ENCODE measurements at regions not wholly inside any gene's neighbourhood (a gene's known extent, or its start where the extent isn't known, plus 50 kb on each side); places are given as distances from the start of the nearest gene placed in this dataset.

DNA sequence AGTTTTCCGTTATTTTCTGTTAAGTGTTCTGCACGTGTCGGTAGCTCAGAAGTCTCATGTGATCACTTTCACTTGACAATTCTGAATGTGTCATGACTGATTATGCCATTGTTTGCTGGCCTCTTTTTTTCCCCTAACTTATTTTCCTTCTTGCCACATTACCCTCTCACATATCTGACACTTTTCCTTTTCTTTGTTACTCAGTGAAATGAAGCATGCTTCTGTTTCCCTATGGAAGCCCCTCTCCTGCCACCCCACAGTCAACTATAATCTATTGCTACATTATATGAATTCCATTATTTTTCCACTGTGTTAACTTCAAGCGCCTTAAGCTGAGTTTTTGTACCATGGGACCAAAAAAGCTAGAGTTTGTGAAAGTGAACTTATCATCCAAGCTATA, 531.6 kb upstream of the HS3ST5 start:
- TF ChIP-seq, protein P1, sequence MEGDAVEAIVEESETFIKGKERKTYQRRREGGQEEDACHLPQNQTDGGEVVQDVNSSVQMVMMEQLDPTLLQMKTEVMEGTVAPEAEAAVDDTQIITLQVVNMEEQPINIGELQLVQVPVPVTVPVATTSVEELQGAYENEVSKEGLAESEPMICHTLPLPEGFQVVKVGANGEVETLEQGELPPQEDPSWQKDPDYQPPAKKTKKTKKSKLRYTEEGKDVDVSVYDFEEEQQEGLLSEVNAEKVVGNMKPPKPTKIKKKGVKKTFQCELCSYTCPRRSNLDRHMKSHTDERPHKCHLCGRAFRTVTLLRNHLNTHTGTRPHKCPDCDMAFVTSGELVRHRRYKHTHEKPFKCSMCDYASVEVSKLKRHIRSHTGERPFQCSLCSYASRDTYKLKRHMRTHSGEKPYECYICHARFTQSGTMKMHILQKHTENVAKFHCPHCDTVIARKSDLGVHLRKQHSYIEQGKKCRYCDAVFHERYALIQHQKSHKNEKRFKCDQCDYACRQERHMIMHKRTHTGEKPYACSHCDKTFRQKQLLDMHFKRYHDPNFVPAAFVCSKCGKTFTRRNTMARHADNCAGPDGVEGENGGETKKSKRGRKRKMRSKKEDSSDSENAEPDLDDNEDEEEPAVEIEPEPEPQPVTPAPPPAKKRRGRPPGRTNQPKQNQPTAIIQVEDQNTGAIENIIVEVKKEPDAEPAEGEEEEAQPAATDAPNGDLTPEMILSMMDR (IDR thresholded peaks at IDR 0.05; ENCODE audit: low read depth, low read length, poor library complexity, severe bottlenecking) = no peak
- no peak for TF ChIP-seq EZH2phosphoT487 (IDR thresholded peaks at IDR 0.05; ENCODE audit: borderline replicate concordance, low read length)
